ENCODE measurements at regions not wholly inside any gene's neighbourhood (a gene's known extent, or its start where the extent isn't known, plus 50 kb on each side); places are given as distances from the start of the nearest gene placed in this dataset.

DNA sequence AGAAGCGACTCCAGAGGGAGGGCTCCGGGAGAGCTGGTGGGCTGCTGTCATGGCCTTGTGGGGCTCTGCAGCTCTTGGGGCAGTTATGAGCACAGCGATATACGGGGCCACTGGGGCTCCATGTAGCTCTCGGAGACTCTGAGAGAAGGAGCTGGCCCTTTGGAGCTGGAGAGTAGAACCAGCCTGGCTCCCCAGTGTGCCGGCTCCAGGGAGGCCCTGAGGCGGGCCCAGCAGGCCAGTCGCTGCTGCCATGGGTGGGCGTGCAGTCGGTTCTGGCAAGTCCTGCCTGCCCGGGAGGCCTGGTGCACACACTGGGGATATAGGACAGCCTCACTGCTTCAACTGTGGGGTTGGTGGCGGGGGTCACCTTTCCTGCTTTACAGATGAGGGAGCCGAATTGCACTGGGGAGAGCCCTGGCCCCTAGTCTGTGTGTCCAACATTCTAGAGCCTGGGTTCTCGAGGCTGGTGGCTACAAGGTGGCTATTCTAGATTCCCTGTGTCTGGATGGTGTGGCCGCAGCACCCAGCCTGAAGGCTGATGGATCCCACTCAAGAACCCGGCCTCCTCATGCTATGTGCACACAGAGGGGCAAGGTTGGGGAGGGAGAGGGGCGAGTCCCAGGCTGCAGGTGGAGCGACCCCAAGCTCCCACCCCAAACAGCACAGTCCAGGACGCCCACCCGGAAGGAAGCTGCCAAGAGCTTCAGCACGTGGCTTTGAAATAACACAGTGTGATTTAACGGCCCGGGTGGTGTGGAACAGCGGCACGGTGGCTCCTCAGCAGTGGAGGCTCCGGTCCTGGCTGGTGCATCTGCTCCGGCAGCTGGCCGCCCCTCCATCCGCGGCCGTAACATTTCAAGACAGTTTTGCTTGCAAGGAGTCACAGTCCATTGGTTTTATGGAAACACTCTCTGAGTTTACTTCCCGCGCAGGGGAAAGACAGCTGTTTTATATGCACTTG lies 188.3 kb upstream of the C14orf180 start (continued):
- TF ChIP-seq, protein P1, sequence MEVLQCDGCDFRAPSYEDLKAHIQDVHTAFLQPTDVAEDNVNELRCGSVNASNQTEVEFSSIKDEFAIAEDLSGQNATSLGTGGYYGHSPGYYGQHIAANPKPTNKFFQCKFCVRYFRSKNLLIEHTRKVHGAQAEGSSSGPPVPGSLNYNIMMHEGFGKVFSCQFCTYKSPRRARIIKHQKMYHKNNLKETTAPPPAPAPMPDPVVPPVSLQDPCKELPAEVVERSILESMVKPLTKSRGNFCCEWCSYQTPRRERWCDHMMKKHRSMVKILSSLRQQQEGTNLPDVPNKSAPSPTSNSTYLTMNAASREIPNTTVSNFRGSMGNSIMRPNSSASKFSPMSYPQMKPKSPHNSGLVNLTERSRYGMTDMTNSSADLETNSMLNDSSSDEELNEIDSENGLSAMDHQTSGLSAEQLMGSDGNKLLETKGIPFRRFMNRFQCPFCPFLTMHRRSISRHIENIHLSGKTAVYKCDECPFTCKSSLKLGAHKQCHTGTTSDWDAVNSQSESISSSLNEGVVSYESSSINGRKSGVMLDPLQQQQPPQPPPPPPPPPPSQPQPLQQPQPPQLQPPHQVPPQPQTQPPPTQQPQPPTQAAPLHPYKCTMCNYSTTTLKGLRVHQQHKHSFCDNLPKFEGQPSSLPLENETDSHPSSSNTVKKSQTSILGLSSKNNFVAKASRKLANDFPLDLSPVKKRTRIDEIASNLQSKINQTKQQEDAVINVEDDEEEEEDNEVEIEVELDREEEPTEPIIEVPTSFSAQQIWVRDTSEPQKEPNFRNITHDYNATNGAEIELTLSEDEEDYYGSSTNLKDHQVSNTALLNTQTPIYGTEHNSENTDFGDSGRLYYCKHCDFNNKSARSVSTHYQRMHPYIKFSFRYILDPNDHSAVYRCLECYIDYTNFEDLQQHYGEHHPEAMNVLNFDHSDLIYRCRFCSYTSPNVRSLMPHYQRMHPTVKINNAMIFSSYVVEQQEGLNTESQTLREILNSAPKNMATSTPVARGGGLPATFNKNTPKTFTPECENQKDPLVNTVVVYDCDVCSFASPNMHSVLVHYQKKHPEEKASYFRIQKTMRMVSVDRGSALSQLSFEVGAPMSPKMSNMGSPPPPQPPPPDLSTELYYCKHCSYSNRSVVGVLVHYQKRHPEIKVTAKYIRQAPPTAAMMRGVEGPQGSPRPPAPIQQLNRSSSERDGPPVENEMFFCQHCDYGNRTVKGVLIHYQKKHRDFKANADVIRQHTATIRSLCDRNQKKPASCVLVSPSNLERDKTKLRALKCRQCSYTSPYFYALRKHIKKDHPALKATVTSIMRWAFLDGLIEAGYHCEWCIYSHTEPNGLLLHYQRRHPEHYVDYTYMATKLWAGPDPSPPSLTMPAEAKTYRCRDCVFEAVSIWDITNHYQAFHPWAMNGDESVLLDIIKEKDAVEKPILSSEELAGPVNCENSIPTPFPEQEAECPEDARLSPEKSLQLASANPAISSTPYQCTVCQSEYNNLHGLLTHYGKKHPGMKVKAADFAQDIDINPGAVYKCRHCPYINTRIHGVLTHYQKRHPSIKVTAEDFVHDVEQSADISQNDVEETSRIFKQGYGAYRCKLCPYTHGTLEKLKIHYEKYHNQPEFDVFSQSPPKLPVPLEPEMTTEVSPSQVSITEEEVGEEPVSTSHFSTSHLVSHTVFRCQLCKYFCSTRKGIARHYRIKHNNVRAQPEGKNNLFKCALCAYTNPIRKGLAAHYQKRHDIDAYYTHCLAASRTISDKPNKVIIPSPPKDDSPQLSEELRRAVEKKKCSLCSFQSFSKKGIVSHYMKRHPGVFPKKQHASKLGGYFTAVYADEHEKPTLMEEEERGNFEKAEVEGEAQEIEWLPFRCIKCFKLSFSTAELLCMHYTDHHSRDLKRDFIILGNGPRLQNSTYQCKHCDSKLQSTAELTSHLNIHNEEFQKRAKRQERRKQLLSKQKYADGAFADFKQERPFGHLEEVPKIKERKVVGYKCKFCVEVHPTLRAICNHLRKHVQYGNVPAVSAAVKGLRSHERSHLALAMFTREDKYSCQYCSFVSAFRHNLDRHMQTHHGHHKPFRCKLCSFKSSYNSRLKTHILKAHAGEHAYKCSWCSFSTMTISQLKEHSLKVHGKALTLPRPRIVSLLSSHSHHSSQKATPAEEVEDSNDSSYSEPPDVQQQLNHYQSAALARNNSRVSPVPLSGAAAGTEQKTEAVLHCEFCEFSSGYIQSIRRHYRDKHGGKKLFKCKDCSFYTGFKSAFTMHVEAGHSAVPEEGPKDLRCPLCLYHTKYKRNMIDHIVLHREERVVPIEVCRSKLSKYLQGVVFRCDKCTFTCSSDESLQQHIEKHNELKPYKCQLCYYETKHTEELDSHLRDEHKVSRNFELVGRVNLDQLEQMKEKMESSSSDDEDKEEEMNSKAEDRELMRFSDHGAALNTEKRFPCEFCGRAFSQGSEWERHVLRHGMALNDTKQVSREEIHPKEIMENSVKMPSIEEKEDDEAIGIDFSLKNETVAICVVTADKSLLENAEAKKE (CRISPR knock-in tag; IDR thresholded peaks at IDR 0.05), result no peak
- TF ChIP-seq POLR2AphosphoS5 (IDR thresholded peaks at IDR 0.05; ENCODE audit: low read depth) (no peak), ZNF114 (CRISPR knock-in tag; IDR thresholded peaks at IDR 0.05) (no peak), EZH2phosphoT487 (IDR thresholded peaks at IDR 0.05; ENCODE audit: unreplicated experiment) (no peak)

DNA sequence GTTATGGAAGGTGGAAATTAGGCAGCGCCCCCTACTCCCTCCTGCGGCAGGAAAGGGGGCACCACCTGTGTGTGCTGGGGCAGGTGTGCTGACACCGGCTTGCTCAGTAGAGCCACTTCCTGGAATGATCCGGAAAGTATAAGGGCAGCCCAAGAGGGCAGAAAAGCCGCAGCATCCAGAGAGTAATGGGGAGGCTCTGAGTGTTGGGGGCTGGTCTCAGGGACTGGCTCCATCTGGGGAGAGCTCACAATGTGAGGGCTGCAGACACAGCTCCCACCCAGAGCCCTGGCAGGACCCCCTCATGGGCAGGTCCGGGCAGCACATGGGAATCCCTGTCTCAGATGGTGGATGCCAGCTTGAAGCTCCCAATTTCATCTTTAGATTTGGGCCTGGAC lies 187.6 kb upstream of the C14orf180 start:
- ATAC-seq (no peak), DNase-seq (ENCODE audit: low spot score) (no peak)
- H3K4me3 Mint-ChIP-seq, result no peak overlapping the region
- H4K20me1 ChIP-seq (replicated peaks; ENCODE audit: insufficient read depth), result no peaks in the 10 kb centered on the region
- no peak overlapping the region for H3K4me3 ChIP-seq
- H3K27ac Mint-ChIP-seq, result no peak overlapping the region
- H3K9me3 Mint-ChIP-seq, result peaks cover 7% of the 10 kb centered on the region
- H3K27me3 ChIP-seq (ENCODE audit: insufficient read depth), result no peaks in the 10 kb centered on the region
- H3K4me2 ChIP-seq, result no peak overlapping the region
- no peaks in the 10 kb centered on the region for H3K9me2 ChIP-seq (ENCODE audit: insufficient read depth)
- no peak for TF ChIP-seq STAT1 (IDR thresholded peaks at IDR 0.05; ENCODE audit: unreplicated experiment)
- no peak for TF ChIP-seq EZH2phosphoT487 (IDR thresholded peaks at IDR 0.05; ENCODE audit: unreplicated experiment)
- TF ChIP-seq, protein P2, sequence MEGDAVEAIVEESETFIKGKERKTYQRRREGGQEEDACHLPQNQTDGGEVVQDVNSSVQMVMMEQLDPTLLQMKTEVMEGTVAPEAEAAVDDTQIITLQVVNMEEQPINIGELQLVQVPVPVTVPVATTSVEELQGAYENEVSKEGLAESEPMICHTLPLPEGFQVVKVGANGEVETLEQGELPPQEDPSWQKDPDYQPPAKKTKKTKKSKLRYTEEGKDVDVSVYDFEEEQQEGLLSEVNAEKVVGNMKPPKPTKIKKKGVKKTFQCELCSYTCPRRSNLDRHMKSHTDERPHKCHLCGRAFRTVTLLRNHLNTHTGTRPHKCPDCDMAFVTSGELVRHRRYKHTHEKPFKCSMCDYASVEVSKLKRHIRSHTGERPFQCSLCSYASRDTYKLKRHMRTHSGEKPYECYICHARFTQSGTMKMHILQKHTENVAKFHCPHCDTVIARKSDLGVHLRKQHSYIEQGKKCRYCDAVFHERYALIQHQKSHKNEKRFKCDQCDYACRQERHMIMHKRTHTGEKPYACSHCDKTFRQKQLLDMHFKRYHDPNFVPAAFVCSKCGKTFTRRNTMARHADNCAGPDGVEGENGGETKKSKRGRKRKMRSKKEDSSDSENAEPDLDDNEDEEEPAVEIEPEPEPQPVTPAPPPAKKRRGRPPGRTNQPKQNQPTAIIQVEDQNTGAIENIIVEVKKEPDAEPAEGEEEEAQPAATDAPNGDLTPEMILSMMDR (conservative IDR thresholded peaks at IDR 0.05; ENCODE audit: low read depth in 2 of 2), result peak in 1 of 2 experiments; percentile 20; a peak in 1 of 4 replicates
- H3K4me1 Mint-ChIP-seq, result peaks cover 8% of the 10 kb centered on the region
- peaks cover 11% of the 10 kb centered on the region for H3K27me3 Mint-ChIP-seq (ENCODE audit: insufficient read depth, low read depth, poor library complexity)
- peaks cover 6% of the 10 kb centered on the region; the same call in 1 of the 3 replicates for H3K36me3 Mint-ChIP-seq (ENCODE audit: low read depth)
- H3K27ac ChIP-seq (ENCODE audit: low read depth), result no peak overlapping the region
- no peaks in the 10 kb centered on the region for H3F3A ChIP-seq (replicated peaks; ENCODE audit: low read depth)
- no peaks in the 10 kb centered on the region for H3K4me1 ChIP-seq (ENCODE audit: insufficient read depth)
- H2AFZ ChIP-seq, result no peak overlapping the region
- H3K36me3 ChIP-seq (ENCODE audit: insufficient read depth), result no peaks in the 10 kb centered on the region
- no peaks in the 10 kb centered on the region for H3K79me2 ChIP-seq (replicated peaks; ENCODE audit: insufficient read depth)

All from GM23338 (cell line).